WTC11 (cell line): ENCODE measurements at regions not wholly inside any gene's neighbourhood (a gene's known extent, or its start where the extent isn't known, plus 50 kb on each side); places are given as distances from the start of the nearest gene placed in this dataset.

Source experiments
- CBFB ChIP-seq: sonication (generic); formaldehyde crosslinking; IDR thresholded peaks from 2 replicates; pipeline ENCODE4 v1.8.1; 2022; ENCODE audit warnings: mild to moderate bottlenecking, low read depth, missing genetic modification reagents
- SMAD3 ChIP-seq: sonication (generic); formaldehyde crosslinking; IDR thresholded peaks from 2 replicates; pipeline ENCODE4 v1.8.0; 2022; ENCODE audit warnings: missing genetic modification reagents, mild to moderate bottlenecking, borderline replicate concordance
- TF ChIP-seq, protein P1 (sequence below): fragments of 200-600 bp; IDR thresholded peaks from 2 replicates; pipeline ENCODE4 v1.8.0; 2022; ENCODE audit warnings: antibody characterized with exemption
- TF ChIP-seq, protein P2 (sequence below): sonication (generic); formaldehyde crosslinking; IDR thresholded peaks from 2 replicates; pipeline ENCODE4 v1.8.1; 2023; ENCODE audit warnings: mild to moderate bottlenecking, missing genetic modification reagents, moderate library complexity
- TF ChIP-seq, protein P3 (sequence below): sonication (generic); formaldehyde crosslinking; IDR thresholded peaks from 2 replicates; pipeline ENCODE4 v1.8.1; 2023; ENCODE audit warnings: mild to moderate bottlenecking, moderate library complexity, missing genetic modification reagents
- TF ChIP-seq, protein P4 (sequence below): sonication (generic); formaldehyde crosslinking; IDR thresholded peaks from 2 replicates; pipeline ENCODE4 v1.8.1; 2022; ENCODE audit warnings: mild to moderate bottlenecking, missing genetic modification reagents, moderate library complexity, borderline replicate concordance

DNA sequence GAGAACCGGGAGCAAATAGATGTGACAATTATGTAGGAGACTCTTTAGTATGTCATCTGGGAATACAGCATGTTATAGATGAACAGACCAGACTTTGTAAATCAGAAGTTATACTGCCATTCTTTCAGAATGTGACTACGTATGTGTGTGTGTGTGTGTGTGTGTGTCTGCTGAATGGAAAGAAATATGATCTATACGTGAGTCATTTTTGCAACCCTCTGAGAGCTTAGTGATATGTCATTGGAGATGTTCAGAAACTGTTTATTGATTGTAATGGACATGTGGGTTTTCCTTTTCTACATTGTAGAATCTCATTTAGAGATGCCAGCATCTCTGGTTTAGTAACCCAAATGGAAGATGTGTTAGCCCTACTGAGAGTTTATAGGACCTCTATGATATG lies 731.5 kb downstream of the TLE1 start:
- TF ChIP-seq, protein P1, sequence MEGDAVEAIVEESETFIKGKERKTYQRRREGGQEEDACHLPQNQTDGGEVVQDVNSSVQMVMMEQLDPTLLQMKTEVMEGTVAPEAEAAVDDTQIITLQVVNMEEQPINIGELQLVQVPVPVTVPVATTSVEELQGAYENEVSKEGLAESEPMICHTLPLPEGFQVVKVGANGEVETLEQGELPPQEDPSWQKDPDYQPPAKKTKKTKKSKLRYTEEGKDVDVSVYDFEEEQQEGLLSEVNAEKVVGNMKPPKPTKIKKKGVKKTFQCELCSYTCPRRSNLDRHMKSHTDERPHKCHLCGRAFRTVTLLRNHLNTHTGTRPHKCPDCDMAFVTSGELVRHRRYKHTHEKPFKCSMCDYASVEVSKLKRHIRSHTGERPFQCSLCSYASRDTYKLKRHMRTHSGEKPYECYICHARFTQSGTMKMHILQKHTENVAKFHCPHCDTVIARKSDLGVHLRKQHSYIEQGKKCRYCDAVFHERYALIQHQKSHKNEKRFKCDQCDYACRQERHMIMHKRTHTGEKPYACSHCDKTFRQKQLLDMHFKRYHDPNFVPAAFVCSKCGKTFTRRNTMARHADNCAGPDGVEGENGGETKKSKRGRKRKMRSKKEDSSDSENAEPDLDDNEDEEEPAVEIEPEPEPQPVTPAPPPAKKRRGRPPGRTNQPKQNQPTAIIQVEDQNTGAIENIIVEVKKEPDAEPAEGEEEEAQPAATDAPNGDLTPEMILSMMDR = no peak
- TF ChIP-seq, protein P2, sequence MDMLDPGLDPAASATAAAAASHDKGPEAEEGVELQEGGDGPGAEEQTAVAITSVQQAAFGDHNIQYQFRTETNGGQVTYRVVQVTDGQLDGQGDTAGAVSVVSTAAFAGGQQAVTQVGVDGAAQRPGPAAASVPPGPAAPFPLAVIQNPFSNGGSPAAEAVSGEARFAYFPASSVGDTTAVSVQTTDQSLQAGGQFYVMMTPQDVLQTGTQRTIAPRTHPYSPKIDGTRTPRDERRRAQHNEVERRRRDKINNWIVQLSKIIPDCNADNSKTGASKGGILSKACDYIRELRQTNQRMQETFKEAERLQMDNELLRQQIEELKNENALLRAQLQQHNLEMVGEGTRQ (CRISPR knock-in tag) = no peak
- TF ChIP-seq CBFB (no peak), SMAD3 (CRISPR knock-in tag) (no peak)
- TF ChIP-seq, protein P3, sequence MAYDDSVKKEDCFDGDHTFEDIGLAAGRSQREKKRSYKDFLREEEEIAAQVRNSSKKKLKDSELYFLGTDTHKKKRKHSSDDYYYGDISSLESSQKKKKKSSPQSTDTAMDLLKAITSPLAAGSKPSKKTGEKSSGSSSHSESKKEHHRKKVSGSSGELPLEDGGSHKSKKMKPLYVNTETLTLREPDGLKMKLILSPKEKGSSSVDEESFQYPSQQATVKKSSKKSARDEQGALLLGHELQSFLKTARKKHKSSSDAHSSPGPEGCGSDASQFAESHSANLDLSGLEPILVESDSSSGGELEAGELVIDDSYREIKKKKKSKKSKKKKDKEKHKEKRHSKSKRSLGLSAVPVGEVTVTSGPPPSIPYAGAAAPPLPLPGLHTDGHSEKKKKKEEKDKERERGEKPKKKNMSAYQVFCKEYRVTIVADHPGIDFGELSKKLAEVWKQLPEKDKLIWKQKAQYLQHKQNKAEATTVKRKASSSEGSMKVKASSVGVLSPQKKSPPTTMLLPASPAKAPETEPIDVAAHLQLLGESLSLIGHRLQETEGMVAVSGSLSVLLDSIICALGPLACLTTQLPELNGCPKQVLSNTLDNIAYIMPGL = no peak
- TF ChIP-seq, protein P4, sequence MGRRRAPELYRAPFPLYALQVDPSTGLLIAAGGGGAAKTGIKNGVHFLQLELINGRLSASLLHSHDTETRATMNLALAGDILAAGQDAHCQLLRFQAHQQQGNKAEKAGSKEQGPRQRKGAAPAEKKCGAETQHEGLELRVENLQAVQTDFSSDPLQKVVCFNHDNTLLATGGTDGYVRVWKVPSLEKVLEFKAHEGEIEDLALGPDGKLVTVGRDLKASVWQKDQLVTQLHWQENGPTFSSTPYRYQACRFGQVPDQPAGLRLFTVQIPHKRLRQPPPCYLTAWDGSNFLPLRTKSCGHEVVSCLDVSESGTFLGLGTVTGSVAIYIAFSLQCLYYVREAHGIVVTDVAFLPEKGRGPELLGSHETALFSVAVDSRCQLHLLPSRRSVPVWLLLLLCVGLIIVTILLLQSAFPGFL (CRISPR knock-in tag) = no peak
